ENCODE measurements at regions not wholly inside any gene's neighbourhood (a gene's known extent, or its start where the extent isn't known, plus 50 kb on each side); places are given as distances from the start of the nearest gene placed in this dataset.

DNA sequence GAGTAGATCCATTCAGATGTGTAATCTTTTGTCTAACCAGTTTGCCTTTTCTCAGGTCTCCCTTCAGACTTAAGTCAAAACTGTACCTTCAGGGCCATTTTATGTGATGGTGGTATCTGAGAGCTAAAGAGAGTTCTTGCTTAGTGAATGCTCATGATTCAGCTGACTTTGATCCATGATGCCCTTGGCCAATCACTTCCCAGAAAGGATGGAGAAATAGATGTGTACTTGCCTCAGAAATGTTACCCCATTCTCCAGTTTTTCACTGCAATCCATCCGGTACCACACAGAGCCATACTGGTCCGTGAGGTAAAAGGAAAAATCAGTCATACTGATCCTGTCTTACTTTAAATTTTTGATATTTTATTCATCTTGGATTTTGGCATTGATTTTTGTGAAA, 234.8 kb upstream of the PIK3C3 start:
- no peak overlapping the region for H3K27ac ChIP-seq
- TF ChIP-seq, protein P1, sequence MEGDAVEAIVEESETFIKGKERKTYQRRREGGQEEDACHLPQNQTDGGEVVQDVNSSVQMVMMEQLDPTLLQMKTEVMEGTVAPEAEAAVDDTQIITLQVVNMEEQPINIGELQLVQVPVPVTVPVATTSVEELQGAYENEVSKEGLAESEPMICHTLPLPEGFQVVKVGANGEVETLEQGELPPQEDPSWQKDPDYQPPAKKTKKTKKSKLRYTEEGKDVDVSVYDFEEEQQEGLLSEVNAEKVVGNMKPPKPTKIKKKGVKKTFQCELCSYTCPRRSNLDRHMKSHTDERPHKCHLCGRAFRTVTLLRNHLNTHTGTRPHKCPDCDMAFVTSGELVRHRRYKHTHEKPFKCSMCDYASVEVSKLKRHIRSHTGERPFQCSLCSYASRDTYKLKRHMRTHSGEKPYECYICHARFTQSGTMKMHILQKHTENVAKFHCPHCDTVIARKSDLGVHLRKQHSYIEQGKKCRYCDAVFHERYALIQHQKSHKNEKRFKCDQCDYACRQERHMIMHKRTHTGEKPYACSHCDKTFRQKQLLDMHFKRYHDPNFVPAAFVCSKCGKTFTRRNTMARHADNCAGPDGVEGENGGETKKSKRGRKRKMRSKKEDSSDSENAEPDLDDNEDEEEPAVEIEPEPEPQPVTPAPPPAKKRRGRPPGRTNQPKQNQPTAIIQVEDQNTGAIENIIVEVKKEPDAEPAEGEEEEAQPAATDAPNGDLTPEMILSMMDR (conservative IDR thresholded peaks at IDR 0.05), result no peak

GRCh38 chr18:41719808-41720207, 235.2 kb upstream of the PIK3C3 start:
- no peak overlapping the region for H3K27ac ChIP-seq
- TF ChIP-seq, protein P1 (conservative IDR thresholded peaks at IDR 0.05), result no peak

- no peak overlapping the region for H3K27ac ChIP-seq
- TF ChIP-seq, protein P1 (conservative IDR thresholded peaks at IDR 0.05), result no peak
Measured at GRCh38 chr18:41714872-41715271, 240.2 kb upstream of the PIK3C3 start.

DNA sequence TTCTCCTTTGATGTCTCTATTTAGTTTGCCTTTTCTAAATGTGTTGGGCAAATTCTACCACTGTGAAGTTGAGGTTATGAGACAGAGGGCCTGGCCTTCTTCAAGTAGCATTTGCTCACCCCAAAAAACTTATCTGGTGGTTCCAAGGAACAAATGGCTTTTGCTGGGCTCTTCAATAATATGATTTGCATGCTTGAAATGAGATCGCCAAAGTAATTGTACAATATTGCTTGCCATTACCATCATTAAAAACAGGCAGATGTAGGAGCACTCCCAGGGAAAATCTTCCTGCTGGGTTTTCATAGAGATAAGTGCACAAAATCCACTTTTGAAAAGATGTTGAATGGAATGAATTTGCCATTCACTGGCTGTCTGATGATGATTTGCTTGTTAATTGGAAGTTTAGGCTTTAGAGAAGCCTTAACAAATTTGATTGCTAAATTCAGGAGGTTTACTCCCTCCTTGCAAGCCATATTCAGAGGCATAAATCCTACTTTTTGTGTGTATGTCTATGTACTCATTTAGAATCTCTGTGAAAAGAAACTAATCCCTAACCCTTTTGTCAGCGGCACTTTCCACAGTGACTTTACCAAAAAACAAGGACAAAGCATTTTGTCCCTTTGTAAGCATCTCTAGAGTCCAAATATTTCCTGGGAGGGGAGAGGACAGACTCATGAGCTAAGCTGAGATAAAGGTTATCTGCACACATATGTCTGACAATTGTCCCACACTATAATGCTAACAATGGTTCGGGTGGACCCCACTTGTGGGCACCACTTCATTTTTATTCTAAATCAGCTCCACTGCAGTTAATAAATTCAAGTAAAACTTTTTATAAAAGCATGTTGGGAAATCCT, 240.8 kb upstream of the PIK3C3 start:
- H3K27ac ChIP-seq, result no peak overlapping the region
- TF ChIP-seq, protein P1 (conservative IDR thresholded peaks at IDR 0.05), result no peak

DNA sequence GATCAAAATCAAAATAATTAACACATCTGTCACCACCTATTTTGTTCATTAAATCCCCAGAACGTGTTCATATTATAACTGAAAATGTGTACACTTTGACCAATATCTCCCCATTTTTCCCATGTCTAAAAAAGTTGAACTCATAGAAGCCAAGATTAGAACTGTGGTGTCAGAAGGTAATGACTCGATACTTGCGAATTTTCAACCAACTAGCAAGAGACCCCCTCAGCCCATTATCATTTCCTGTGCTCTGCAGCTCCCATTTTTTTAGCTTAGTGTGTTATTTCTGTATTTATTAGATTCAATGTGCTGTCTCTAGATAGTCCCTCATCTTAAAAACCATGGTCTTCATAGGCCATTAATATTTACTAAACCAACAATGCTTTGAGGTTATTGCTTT, 248.7 kb upstream of the PIK3C3 start:
- no peak overlapping the region for H3K27ac ChIP-seq

DNA sequence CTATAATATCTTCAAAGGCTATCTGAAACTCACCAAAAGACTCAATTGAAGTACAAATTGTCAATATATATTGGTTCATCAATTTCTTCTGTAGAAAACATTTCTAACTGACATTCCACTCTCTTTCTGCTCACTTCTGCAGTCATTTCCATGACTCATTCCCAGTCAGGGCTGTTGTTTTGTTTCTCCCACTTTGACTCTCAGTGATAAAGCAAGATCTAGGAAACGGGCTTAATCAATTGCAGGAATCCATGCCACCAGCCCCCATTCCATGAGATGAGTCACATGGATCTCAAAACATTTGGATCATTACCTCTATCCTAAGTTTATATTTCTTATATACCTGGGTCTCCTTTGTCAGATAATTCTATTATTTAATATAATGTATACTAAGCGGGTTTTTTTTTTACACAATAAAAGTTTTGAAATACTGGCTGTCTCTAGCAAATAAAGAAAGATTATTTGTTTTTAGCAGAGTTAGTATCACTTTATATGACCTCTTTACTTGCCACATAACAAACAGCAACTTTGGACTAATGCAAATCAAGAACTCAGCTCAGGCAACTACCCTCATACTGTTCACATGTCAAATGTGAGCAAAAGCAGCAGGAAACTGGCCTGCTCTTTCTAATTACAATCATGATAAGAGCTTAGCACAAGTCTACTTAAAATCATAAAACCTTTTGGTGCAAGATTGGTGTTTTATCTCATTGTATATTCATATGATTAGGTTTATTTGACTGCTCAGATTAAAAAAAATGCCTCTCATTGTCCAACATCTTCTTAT, 251.1 kb upstream of the PIK3C3 start:
- no peak overlapping the region for H3K27ac ChIP-seq
- TF ChIP-seq, protein P1 (conservative IDR thresholded peaks at IDR 0.05), result no peak

More for the DNA sequence above, 248.7 kb upstream of the PIK3C3 start:
- TF ChIP-seq, protein P1 (conservative IDR thresholded peaks at IDR 0.05), result no peak

DNA sequence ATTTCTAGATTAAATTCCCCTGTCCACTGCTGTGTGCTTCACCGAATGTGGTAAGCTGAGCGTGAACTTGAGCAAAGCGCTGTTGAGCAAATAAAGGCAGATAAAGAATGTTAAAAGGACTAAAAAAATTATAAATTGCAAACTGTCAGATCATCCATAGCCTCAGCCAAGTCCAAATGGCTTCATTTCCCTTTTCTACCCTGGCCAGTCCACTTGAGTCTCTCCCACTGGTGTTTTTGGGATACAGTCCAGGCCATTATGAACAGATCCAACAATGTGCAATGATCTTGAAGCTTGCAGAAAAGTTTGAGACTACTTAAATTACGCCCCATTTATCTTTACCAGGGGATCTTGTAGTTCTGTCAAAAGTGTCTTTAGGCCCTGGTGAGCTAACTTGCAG, 254.6 kb upstream of the PIK3C3 start:
- TF ChIP-seq, protein P1 (conservative IDR thresholded peaks at IDR 0.05), result no peak
- no peak overlapping the region for H3K27ac ChIP-seq

Data from VCaP (cell line).